Erythroblast (primary cell): ENCODE measurements at regions not wholly inside any gene's neighbourhood (a gene's known extent, or its start where the extent isn't known, plus 50 kb on each side); places are given as distances from the start of the nearest gene placed in this dataset.

Source experiments
- GATA1 ChIP-seq: IDR thresholded peaks from 2 replicates; pipeline ENCODE4 v1.6.1; 2011; ENCODE audit warnings: low read depth, mild to moderate bottlenecking, control low read depth, low read length, moderate library complexity
- POLR2A ChIP-seq: IDR thresholded peaks from 2 replicates; pipeline ENCODE4 v1.6.1; 2011; ENCODE audit warnings: mild to moderate bottlenecking, low read length

GRCh38 chr1:195799016-195799415 lies 809.2 kb downstream of the KCNT2 start:
- no peak for TF ChIP-seq POLR2A
- no peak for TF ChIP-seq GATA1
